NCI-H146 treated with DMSO at 0.1 percent for 48 hours (cell line): ENCODE measurements at regions not wholly inside any gene's neighbourhood (a gene's known extent, or its start where the extent isn't known, plus 50 kb on each side); places are given as distances from the start of the nearest gene placed in this dataset.
A peak's percentile ranks its signal among the peaks of the same experiment; 100 is the strongest.
"Not testable (repeated sequence)": the region's sequence is repeated elsewhere in the genome, so short reads cannot be mapped to it uniquely, and the experiment has no call there.

ENCODE experiments used
- DNase-seq: peaks from one replicate; lab custom pipeline; 2025; ENCODE audit not compliant: unreplicated experiment; lab: John Stamatoyannopoulos, UW

GRCh38 chr2:175872721-175873120 lies 129.3 kb downstream of the LNPK start:
- no peak for DNase-seq

GRCh38 chr2:175872005-175872348 lies 130.1 kb downstream of the LNPK start:
- DNase-seq: no peak

- no peak for DNase-seq
Observed at GRCh38 chr2:175871331-175872004, 130.6 kb downstream of the LNPK start.

GRCh38 chr2:175865716-175866115 lies 136.4 kb downstream of the LNPK start:
- no peak for DNase-seq

GRCh38 chr2:175864137-175864850 lies 137.8 kb downstream of the LNPK start:
- no peak for DNase-seq

- no peak for DNase-seq
Observed at GRCh38 chr2:175861958-175862357, 140.1 kb downstream of the LNPK start.

- no peak for DNase-seq
Observed at GRCh38 chr2:175855794-175856453, 146.1 kb downstream of the LNPK start.

- no peak for DNase-seq
Observed at GRCh38 chr2:175855236-175855635, 146.8 kb downstream of the LNPK start.

- DNase-seq: peak; percentile 9
Observed at GRCh38 chr2:175854665-175855064, 147.4 kb downstream of the LNPK start.

- DNase-seq: peak; percentile 72
Observed at GRCh38 chr2:175854129-175854528, 147.9 kb downstream of the LNPK start.

- DNase-seq: peak; percentile 38
Observed at GRCh38 chr2:175853616-175853890, 148.5 kb downstream of the LNPK start.

GRCh38 chr2:175852879-175853615 lies 149.0 kb downstream of the LNPK start:
- peak; percentile 38 for DNase-seq

GRCh38 chr2:175847128-175847527 lies 154.9 kb downstream of the LNPK start:
- DNase-seq: no peak

GRCh38 chr2:175844169-175844568 lies 157.9 kb downstream of the LNPK start:
- DNase-seq: no peak

GRCh38 chr2:175843625-175844024 lies 158.4 kb downstream of the LNPK start:
- DNase-seq: no peak

- no peak for DNase-seq
Observed at GRCh38 chr2:175842996-175843395, 159.1 kb downstream of the LNPK start.

GRCh38 chr2:175840765-175841164 lies 161.3 kb downstream of the LNPK start:
- DNase-seq: not testable (repeated sequence)

GRCh38 chr2:175840256-175840655 lies 161.8 kb downstream of the LNPK start:
- no peak for DNase-seq

GRCh38 chr2:175838979-175839378 lies 163.1 kb downstream of the LNPK start:
- no peak for DNase-seq

GRCh38 chr2:175837046-175837445 lies 165.0 kb downstream of the LNPK start:
- DNase-seq: no peak

- DNase-seq: no peak
Observed at GRCh38 chr2:175836361-175836760, 165.7 kb downstream of the LNPK start.

GRCh38 chr2:175834477-175834876 lies 167.6 kb downstream of the LNPK start:
- DNase-seq: peak; percentile 46
